ENCODE measurements at regions not wholly inside any gene's neighbourhood (a gene's known extent, or its start where the extent isn't known, plus 50 kb on each side); places are given as distances from the start of the nearest gene placed in this dataset.

DNA sequence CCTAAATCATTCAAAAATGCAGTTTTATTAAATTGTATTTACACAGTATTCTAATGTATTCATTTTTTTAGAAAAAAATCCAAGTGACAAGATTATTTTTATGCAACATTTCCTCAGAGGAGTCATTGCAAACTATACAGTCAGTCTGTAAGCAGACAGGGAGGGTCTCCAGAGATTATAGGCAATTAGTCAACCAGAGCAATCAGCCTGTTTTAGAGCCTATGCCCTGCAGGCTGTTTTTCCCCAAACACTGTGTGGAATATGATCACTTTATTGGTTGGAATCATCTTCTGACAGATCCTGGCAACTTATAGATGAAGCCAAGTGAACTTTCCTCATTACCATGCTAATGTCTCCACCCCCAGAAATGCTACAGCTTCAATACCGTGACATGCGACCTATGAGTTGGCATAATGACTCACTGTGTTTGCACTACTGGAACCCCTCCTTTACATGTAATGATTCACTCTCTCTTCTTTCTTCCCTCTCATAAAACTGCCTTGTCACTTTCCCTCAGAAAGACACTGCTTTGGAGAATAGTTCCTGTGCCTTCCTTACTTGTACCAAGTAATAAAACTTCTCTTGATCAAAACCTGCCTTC, 577.7 kb upstream of the FTMT start:
- TF ChIP-seq, protein P1, sequence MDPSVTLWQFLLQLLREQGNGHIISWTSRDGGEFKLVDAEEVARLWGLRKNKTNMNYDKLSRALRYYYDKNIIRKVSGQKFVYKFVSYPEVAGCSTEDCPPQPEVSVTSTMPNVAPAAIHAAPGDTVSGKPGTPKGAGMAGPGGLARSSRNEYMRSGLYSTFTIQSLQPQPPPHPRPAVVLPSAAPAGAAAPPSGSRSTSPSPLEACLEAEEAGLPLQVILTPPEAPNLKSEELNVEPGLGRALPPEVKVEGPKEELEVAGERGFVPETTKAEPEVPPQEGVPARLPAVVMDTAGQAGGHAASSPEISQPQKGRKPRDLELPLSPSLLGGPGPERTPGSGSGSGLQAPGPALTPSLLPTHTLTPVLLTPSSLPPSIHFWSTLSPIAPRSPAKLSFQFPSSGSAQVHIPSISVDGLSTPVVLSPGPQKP (IDR thresholded peaks at IDR 0.05; ENCODE audit: borderline replicate concordance, low read depth, low read length), result no peak
- TF ChIP-seq POLR2A (IDR thresholded peaks at IDR 0.05; ENCODE audit: low read depth, low read length), result peak; percentile 42; the same call in 1 of the 2 replicates
- peak; percentile 65 for TF ChIP-seq MAFK (IDR thresholded peaks at IDR 0.05; ENCODE audit: low read depth, low read length)
- TF ChIP-seq, protein P2, sequence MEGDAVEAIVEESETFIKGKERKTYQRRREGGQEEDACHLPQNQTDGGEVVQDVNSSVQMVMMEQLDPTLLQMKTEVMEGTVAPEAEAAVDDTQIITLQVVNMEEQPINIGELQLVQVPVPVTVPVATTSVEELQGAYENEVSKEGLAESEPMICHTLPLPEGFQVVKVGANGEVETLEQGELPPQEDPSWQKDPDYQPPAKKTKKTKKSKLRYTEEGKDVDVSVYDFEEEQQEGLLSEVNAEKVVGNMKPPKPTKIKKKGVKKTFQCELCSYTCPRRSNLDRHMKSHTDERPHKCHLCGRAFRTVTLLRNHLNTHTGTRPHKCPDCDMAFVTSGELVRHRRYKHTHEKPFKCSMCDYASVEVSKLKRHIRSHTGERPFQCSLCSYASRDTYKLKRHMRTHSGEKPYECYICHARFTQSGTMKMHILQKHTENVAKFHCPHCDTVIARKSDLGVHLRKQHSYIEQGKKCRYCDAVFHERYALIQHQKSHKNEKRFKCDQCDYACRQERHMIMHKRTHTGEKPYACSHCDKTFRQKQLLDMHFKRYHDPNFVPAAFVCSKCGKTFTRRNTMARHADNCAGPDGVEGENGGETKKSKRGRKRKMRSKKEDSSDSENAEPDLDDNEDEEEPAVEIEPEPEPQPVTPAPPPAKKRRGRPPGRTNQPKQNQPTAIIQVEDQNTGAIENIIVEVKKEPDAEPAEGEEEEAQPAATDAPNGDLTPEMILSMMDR (conservative IDR thresholded peaks at IDR 0.05; ENCODE audit: low read depth, low read length), result no peak

Data from IMR-90 (cell line).